IMR-90 (cell line): ENCODE measurements at regions not wholly inside any gene's neighbourhood (a gene's known extent, or its start where the extent isn't known, plus 50 kb on each side); places are given as distances from the start of the nearest gene placed in this dataset.

Experiments
- ATAC-seq: fragments of 200-7000 bp; cut with Tn5 transposase; 2 replicates; pipeline ENCODE4 v1.9.1; 2020; ENCODE audit warnings: low read depth, mild to moderate bottlenecking, moderate library complexity
- BruUV-seq: library from RNA; stranded (reverse); fragments of 400-500 nt; replicated peaks from 2 replicates; lab custom pipeline; 2021; lab: Mats Ljungman, UMichigan
- CTCF ChIA-PET: fragments of 300-600 bp; formaldehyde crosslinking; extraction: SDS; loops from one replicate; lab custom pipeline; 2021; ENCODE audit warnings: antibody characterized with exemption; lab: Yijun Ruan, JAX
- POLR2A ChIA-PET: fragments of 300-600 bp; sonication (Branson Sonifier 250); formaldehyde crosslinking; loops from one replicate; lab custom pipeline; 2022; ENCODE audit warnings: antibody characterized with exemption; ENCODE audit not compliant: unreplicated experiment; lab: Charles Lee
- DNase-seq: peaks from one replicate; pipeline ENCODE4 v3.0.0; 2013
- H2AFZ ChIP-seq: replicated peaks from 2 replicates; pipeline ENCODE3; 2013; ENCODE audit warnings: low read length, mild to moderate bottlenecking; ENCODE audit not compliant: poor library complexity
- H2AK5ac ChIP-seq: 2 replicates; pipeline ENCODE4 v1.6.1; 2013; ENCODE audit warnings: low read depth, low read length, inconsistent platforms
- H2AK9ac ChIP-seq: replicated peaks from 2 replicates; pipeline ENCODE3; 2013; ENCODE audit warnings: mild to moderate bottlenecking, low read depth, low read length, moderate library complexity; ENCODE audit not compliant: poor library complexity
- H2BK120ac ChIP-seq: 2 replicates; pipeline ENCODE4 v1.6.1; 2013; ENCODE audit warnings: low read depth, low read length, inconsistent platforms
- H2BK15ac ChIP-seq: 3 replicates; pipeline ENCODE4 v1.6.1; 2013; ENCODE audit warnings: low read depth, low read length, inconsistent platforms
- H2BK20ac ChIP-seq: 2 replicates; pipeline ENCODE4 v1.6.1; 2013; ENCODE audit warnings: low read depth, mild to moderate bottlenecking, inconsistent platforms, low read length, moderate library complexity
- H2BK5ac ChIP-seq: 2 replicates; pipeline ENCODE4 v1.6.1; 2013; ENCODE audit warnings: mild to moderate bottlenecking, low read depth, low read length, inconsistent platforms; ENCODE audit not compliant: poor library complexity, severe bottlenecking
- H3K14ac ChIP-seq: replicated peaks from 2 replicates; pipeline ENCODE4 v1.6.1; 2013; ENCODE audit warnings: low read depth, low read length, inconsistent platforms
- H3K18ac ChIP-seq: 2 replicates; pipeline ENCODE4 v1.6.1; 2013; ENCODE audit warnings: low read depth, low read length, control low read depth
- H3K23ac ChIP-seq: 2 replicates; pipeline ENCODE4 v1.6.1; 2013; ENCODE audit warnings: low read depth, low read length, inconsistent platforms
- H3K27ac ChIP-seq: 2 replicates; pipeline ENCODE4 v1.5.1; 2013; ENCODE audit warnings: mild to moderate bottlenecking, control low read depth, low read length; ENCODE audit not compliant: insufficient read depth
- H3K27me3 ChIP-seq: 2 replicates; pipeline ENCODE4 v1.6.1; 2013; ENCODE audit warnings: low read length; ENCODE audit not compliant: control insufficient read depth, insufficient read depth
- H3K36me3 ChIP-seq: 2 replicates; pipeline ENCODE4 v1.6.1; 2013; ENCODE audit warnings: low read length, mixed read lengths; ENCODE audit not compliant: control insufficient read depth, insufficient read depth
- H3K4ac ChIP-seq: 2 replicates; pipeline ENCODE4 v1.6.1; 2013; ENCODE audit warnings: low read depth, low read length, inconsistent platforms
- H3K4me1 ChIP-seq: 2 replicates; pipeline ENCODE4 v1.6.1; 2013; ENCODE audit warnings: low read length, mixed read lengths; ENCODE audit not compliant: control insufficient read depth, insufficient read depth
- H3K4me2 ChIP-seq: 2 replicates; pipeline ENCODE4 v1.6.1; 2013; ENCODE audit warnings: low read depth, mild to moderate bottlenecking, control low read depth, low read length, moderate library complexity
- H3K4me3 ChIP-seq: 2 replicates; pipeline ENCODE4 v1.5.1; 2013; ENCODE audit warnings: low read depth, mild to moderate bottlenecking, control low read depth, low read length, moderate library complexity; ENCODE audit not compliant: insufficient read depth
- H3K56ac ChIP-seq: 2 replicates; pipeline ENCODE4 v1.6.1; 2013; ENCODE audit warnings: low read length, inconsistent platforms; ENCODE audit not compliant: insufficient read depth; ENCODE audit errors: extremely low read depth
- H3K79me1 ChIP-seq, 2 experiments: 2 replicates each; pipeline ENCODE4 v1.6.1; 2013; ENCODE audit warnings: low read length in 2 of 2, inconsistent platforms in 1 of 2, low read depth in 1 of 2
- H3K9ac ChIP-seq: 2 replicates; pipeline ENCODE4 v1.6.1; 2013; ENCODE audit warnings: low read depth, low read length, control low read depth
- H3K9me1 ChIP-seq: 2 replicates; pipeline ENCODE4 v1.6.1; 2013; ENCODE audit warnings: low read length, inconsistent platforms; ENCODE audit not compliant: insufficient read depth
- H3K9me3 ChIP-seq: 2 replicates; pipeline ENCODE4 v1.6.1; 2013; ENCODE audit warnings: low read length; ENCODE audit not compliant: control insufficient read depth, insufficient read depth
- H4K20me1 ChIP-seq: 2 replicates; pipeline ENCODE4 v1.6.1; 2013; ENCODE audit warnings: low read length, inconsistent platforms; ENCODE audit not compliant: insufficient read depth
- H4K5ac ChIP-seq: 2 replicates; pipeline ENCODE4 v1.6.1; 2013; ENCODE audit warnings: mild to moderate bottlenecking, low read depth, low read length, control low read depth
- H4K8ac ChIP-seq, 2 experiments: 2 replicates each; pipeline ENCODE4 v1.6.1; 2013; ENCODE audit warnings: low read depth in 2 of 2, low read length in 2 of 2, control low read depth in 1 of 2, inconsistent platforms in 1 of 2
- H4K91ac ChIP-seq: 2 replicates; pipeline ENCODE4 v1.6.1; 2013; ENCODE audit warnings: low read depth, low read length, inconsistent platforms; ENCODE audit not compliant: insufficient read depth
- CHD1 ChIP-seq: IDR thresholded peaks from 2 replicates; pipeline ENCODE4 v1.6.1; 2012; ENCODE audit warnings: low read depth, low read length, improper control_type of control experiment
- FOS ChIP-seq: fragments of 150-350 bp; IDR thresholded peaks from 2 replicates; pipeline ENCODE4 v1.6.1; 2016; ENCODE audit warnings: low read depth, low read length
- MAFK ChIP-seq: IDR thresholded peaks from 2 replicates; pipeline ENCODE4 v1.6.1; 2012; ENCODE audit warnings: low read depth, low read length, improper control_type of control experiment
- RCOR1 ChIP-seq: IDR thresholded peaks from 2 replicates; pipeline ENCODE4 v1.6.1; 2012; ENCODE audit warnings: mild to moderate bottlenecking, low read length, improper control_type of control experiment; ENCODE audit not compliant: insufficient replicate concordance
- SMC3 ChIP-seq: fragments of 150-350 bp; IDR thresholded peaks from 2 replicates; pipeline ENCODE4 v1.6.1; 2016; ENCODE audit warnings: low read depth, mild to moderate bottlenecking, antibody characterized with exemption, low read length, moderate library complexity
- WGBS, 2 experiments: methylation state at CpG; one replicate each; pipeline versions ENCODE4 v1.1.5 to v1.1.7; 2013; ENCODE audit warnings: missing lambda C conversion rate in 2 of 2; ENCODE audit not compliant: insufficient read length in 1 of 2; ENCODE audit errors: extremely low coverage in 2 of 2; 5-methylcytosine and 5-hydroxymethylcytosine counted together
- dilution Hi-C: fragments of 300-500 bp; cut with HindIII; formaldehyde crosslinking; loops from one replicate; pipeline ENCODE4 v1.14.3; 2018; ENCODE audit warnings: low sequenced_read_pairs; ENCODE audit not compliant: unreplicated experiment
- in situ Hi-C: fragments of 300-500 bp; cut with MboI; formaldehyde crosslinking; loops from 3 replicates; pipeline ENCODE4 v1.14.3; 2019; ENCODE audit warnings: low sequenced_read_pairs, inconsistent platforms, mixed read lengths
- intact Hi-C: fragments of 100-400 bp; cut with micrococcal nuclease; formaldehyde crosslinking; loops from 2 replicates; pipeline ENCODE4 v1.10.0; 2022

DNA sequence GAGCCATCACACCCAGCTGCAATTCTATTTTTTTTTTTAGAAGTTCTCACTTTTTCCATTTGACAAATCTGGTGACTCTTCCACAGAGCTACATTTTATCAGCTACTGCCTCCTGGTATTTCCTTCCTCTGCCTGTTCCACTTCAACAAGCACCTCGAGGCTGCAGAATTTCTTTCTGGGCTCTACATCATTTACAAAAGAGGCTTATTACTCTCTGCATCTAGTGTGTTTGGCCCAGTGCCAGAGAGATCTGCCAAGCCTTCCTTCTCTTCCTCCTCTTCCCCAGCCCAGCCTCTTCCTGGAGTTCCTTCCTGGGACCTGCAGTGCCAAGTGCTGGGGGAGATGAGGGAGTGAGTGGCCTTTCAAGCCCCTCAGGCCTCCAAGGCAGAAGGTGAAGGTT lies 119.6 kb upstream of the ITGA6 start:
- Histone ChIP-seq H3K27me3 (no peaks in the 10 kb centered on the region), H3K23ac (no peak overlapping the region), H4K5ac (no peak overlapping the region), H3K4me3 (no peak overlapping the region), H3K79me1 (no peaks in the 10 kb centered on the region), H4K8ac (no peak overlapping the region), H2BK5ac (no peak overlapping the region), H3K9me3 (no peaks in the 10 kb centered on the region), H3K56ac (no peak overlapping the region), H2AK5ac (no peak overlapping the region), H3K18ac (no peak overlapping the region), H2BK20ac (no peak overlapping the region), H3K14ac (no peak overlapping the region), H2AK9ac (no peak overlapping the region), H3K4me2 (no peak overlapping the region), H3K27ac (no peak overlapping the region), H3K9me1 (no peaks in the 10 kb centered on the region), H2BK15ac (no peak overlapping the region), H4K91ac (no peak overlapping the region), H2BK120ac (no peak overlapping the region), H2AFZ (no peak overlapping the region), H3K36me3 (no peaks in the 10 kb centered on the region), H3K4ac (no peak overlapping the region), H4K20me1 (no peaks in the 10 kb centered on the region), H3K4me1 (no peaks in the 10 kb centered on the region; the same call in 1 of the 2 replicates), H3K9ac (no peak overlapping the region)
- dilution Hi-C loops (no loop called here), in situ Hi-C loops (no loop called here), intact Hi-C loops (no loop called here)
- no peak for ATAC-seq
- no peak for TF ChIP-seq CHD1
- no peak for TF ChIP-seq RCOR1
- no peak for TF ChIP-seq MAFK
- TF ChIP-seq FOS: no peak
- TF ChIP-seq SMC3: no peak
- CTCF ChIA-PET: no interaction called here
- no TSS peak for BruUV-seq
- no peak for DNase-seq
- 25% methylated on average over 1 of the region's 1 CpG; no CpG with 5 or more reads in 1 of the 2 experiments for WGBS, 2 experiments
- POLR2A ChIA-PET: no interaction called here
